ENCODE measurements at regions not wholly inside any gene's neighbourhood (a gene's known extent, or its start where the extent isn't known, plus 50 kb on each side); places are given as distances from the start of the nearest gene placed in this dataset.

DNA sequence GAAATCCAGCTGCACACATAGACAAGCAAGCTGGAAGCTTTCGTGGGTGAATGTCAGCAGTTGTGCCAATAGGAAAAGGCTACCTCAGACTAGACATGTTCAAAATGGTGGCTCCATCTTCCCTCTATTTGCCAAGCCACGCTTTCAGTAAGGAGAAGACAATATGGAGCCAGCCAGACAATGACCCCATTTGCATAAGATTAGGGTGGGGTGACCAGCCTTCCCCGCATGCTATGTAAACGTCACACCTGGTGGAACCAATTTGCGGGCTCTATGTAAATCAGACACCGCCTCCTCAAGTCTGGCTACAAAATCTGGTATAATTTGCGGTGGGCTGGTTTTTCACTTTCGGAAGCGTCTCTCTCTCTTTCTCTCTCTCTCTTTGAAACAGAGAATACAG is 297.4 kb upstream of the PCDH15 start:
- DNase-seq: no peak

DNA sequence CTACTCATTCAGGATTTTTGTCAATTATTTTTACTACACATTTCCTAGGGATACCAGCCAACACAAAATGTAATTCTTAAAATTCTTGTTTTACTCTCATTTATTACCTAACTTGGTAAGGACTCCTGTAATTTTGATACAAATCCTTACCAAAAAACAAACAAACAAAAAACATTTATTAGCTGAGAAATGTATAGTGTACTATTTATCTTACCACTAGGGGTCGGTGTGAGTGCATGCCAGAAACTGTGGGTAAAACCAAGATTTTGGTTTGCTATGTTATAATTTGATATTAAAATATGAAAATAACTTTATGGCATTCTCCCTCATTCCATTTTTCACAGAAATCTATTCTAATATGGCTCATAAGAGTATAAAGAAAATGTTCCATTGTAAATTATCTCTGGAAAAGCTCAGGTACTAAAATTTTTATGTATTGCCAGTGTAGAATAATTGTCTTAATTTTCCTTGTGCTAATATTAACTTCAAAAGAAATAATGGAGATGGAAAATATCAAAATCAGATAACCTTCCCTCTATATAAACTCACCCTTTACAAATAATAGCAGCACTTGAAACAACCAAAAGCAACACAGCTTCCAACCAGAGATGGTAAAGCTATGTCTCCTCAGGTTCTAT is 290.8 kb upstream of the PCDH15 start:
- no peak for DNase-seq

DNA sequence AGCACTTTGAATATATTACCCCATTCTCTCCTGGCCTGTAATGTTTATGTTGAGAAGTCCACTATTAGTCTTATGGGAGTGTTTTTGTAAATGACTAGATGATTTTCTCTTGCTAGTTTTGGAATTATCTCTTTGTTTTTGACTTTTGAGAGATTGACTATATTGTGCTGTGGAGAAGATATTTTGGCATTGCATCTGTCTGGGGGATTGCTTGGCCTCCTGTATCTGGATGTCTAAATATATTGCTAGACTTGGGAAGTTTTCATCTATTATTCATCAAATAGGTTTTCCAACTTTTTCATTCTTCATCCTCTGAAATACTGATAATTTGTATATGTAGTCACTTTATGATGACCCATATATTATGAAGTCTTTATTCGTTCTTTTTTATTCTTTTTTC is 277.1 kb upstream of the PCDH15 start:
- no peak for DNase-seq

DNA sequence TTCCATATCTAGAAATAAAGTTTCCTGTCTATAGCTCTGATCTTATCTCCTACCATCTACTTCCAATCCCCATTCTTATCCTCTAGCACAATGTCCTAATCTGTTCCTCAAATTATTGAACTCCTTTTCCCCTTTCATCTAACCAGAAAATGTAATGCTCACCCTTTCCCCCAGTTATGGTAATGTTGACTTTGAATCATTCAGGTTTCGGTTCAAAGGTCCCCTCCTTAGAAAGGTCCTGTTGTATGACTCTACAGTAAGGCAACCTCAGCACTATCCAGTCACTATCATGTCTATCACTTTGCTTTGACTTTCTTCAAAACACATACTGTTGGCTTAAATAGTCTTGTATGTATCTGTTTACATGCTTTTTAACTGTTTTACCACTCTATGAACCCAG is 264.2 kb upstream of the PCDH15 start:
- DNase-seq: no peak

DNA sequence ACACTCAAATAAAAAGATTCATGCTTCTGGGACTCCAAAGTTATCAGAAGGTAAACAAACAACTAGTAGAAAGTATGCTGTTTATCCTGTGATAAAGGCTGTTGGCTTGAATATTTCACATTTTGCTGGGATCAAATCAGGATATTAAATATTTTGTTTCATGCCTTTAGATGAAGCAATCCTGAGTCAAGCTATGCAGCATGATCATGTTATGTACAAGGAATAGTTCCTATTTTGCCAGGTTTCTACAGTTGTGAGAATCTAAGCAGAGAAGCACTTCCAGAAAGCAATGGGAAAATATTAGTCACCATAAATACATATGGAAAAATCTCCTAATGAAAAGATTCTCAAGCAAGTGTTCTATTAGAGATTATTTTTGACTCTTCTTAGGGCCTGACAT is 262.8 kb upstream of the PCDH15 start:
- DNase-seq: no peak

DNA sequence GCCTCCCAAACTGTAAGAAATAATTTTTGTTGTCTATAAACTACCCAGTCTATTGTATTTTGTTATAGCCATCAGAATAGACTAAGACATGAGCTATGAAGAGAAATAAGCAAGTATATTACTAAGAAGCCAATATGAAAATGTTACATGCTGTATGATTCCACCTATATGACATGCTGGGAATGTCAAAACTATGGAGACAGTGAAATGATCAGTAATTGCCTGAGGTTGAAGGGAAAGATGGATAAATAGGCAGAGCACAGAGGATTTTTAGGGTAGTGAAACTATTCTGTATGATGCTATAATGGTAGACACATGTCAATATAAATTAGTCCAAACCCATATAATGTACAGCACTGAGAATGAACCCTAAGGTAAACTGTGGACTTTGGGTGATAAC is 261.3 kb upstream of the PCDH15 start:
- no peak for DNase-seq

DNA sequence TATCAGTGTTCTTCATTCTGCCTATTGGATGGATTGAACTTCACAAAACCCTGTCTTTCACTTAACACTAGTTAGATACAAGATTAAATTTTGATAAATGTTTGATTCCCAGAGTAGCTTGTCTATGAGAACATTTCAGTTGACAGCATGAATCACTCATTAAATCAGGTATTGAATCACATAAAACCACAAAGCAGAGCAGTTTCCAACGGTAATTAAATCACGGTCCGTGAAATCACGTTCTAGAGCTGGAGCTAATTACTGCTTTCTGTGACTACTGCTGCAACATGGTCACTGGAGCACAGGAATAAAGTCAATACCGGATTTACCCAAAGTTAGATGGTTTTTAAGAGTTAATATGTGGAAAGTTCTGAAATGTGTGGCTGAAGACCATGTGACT is 257.8 kb upstream of the PCDH15 start:
- DNase-seq: no peak

DNA sequence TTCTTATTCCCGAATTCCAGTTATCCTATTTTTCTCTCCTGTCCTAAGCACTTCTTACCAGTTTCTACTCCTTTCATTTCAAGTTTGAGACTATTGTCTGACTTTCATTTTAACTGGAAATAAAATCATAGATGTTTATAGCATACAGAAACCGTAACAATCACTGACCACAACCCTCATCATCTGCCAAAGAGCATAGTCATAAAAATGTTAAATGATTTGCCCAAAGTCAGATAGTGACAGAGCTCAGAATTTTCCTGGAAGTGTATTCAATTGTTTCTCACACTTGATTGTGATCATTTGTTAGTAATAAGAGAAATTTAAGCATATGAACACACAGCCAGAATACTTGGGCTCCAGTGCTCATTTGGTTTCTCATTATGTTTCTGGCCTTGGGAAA is 250.5 kb upstream of the PCDH15 start:
- no peak for DNase-seq

DNA sequence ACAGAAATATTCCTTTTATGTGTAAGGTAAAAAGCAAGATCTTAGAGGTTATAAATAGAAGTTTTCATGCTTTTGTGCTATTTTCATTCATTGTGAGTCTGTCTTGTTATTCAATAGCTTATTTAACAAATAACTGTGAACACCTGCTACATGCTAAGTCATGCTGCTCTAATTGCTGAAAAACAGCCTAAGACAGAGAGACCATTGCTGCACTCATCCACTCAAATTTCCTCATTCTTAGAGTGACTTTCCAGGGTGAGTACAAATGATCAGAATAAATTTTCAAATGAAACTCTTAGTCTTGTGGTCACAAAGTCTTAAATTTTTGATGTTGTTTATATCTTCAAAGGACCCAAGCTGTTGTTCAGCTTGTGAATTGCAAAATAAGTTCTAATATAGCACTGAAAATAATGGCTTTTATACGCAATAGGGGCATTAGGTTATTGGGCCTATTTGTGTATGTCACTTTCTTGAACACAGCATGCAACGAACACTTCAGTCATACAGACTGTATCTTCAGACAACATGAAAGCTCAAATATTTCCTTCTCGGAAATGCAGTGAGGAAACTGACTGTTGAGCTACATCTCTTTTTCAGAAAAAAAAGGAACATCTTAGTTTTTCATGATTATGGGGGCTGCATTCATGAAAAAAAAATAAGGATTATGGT is 247.9 kb upstream of the PCDH15 start:
- peak; percentile 4 for DNase-seq

DNA sequence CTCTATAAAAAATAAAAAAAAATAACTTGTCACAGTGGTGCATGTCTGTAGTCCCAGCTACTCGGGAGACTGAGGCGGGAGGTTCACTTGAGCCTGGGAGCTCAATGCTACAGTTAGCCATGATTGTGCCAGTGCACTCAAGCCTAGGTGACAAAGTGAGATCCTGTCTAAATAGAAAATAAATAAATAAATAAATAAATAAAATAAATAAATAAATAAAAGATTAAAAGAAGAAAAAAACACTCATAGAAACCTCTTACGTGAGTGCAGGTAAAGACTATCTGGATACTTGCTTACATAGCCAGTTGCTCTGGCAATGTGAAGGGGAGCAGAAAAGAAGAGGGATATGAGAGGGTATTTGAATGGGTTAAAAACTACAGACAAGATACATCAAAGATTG is 242.5 kb upstream of the PCDH15 start:
- DNase-seq: no peak

DNA sequence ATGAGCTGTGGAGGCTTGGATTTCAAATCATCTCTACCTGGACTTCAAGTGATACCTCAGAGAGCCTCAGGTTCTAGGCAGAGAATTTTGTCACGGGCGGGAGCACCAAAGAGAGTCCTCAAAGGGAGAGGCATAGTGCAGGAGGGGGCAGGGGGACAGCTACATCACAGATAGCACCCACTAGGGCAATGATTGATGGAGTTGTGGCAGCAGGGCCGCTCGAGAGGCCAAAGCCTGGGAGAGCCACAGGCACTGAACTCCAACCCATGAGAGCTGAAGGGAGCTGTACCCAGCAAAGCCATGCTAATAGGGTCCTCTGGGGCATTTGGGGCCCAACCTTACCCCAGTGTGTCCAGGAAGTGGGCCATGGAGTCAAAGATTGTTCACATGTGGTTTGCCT is 232.0 kb upstream of the PCDH15 start:
- no peak for DNase-seq

DNA sequence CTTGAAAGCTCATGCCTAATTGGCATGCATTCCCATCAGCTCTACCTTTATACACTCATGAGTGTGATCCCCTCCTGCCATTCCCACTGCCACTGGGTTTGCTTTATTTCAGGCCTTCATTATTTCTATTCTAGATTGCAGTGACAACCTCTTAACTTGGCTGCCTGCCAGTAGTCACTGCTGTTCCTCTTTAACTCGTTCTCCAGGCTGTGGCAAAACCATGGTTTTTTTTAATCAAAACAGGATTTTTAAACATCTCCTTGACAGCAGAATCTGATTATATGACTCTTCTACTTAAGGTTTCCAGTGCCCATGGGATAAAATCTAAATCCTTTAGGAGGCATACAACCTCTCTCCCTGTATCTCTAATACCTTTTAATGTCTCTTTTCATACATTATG is 223.7 kb upstream of the PCDH15 start:
- no peak for DNase-seq

DNA sequence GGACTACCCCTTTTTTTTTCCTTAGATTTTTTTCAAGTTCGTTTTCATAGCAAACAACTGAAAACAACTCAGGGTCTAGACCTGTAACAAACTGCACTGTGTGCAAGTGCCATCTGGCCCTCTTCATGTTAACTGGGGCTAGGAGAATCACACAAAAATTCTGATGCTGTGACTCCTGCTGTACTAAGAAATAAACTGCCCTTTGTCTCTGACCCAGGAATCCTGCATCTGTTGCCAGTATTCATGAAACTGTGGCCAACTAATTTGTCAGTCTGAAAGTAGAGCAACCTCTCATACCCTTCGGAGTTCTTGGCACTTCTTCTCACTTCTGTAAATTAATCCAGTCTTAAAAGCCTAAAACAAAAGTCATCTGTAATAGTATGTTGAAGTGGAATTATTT is 218.4 kb upstream of the PCDH15 start:
- no peak for DNase-seq

DNA sequence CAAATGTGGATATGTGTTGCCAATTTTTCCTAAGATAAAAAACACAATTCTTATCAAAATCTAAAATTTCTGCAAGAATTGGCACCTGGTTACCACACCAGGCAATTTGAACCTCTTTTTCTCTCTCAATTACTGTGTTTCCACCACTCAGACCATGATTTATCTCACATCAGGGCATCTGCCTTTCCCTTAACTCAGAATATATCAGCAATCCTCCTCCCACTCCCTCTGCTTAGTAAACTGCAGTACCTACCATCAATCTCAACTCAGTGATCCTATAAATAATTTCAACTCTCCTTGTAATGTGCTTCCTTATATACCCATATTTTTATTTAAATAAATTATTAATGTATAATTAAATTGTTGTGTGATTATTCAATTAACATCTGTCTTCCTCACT is 212.3 kb upstream of the PCDH15 start:
- DNase-seq: no peak

DNA sequence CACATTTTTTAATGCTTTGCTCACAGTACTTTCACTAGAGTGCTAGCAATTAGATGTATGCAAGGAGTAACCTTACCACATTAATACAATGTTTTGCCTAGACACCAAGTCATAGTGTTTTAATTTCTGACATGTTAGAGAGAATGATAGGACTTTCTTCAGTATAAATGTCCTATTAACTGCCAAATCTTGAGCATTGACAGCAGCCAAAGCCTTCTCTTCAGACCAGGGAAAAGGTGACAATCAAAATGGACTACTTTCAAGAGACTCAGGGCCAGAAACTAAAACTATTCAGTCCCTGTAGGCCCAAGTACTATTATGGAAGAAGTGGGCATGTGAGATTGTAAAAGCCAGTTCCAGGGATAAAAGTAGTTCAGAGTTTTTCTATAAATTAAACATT is 201.4 kb upstream of the PCDH15 start:
- no peak for DNase-seq

DNA sequence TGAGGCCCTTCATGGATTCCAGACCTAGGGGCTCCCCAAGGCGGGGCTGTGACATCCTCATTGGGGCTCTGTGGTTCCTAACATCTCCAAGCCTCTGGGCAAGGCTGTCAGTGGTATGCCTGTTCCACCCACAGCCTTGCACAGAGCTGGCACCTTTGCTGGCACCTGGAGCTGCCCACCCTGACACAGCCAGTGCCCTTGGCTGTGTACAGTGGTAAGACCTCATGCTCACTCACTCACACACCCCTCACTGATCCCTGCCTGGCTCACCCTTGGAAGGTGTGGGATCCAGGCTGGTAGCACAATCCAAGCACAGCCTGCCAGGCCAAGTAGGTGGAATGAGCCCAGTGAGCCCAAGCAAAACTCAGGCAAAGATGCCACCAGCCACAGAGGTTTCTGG is 200.4 kb upstream of the PCDH15 start:
- no peak for DNase-seq

DNA sequence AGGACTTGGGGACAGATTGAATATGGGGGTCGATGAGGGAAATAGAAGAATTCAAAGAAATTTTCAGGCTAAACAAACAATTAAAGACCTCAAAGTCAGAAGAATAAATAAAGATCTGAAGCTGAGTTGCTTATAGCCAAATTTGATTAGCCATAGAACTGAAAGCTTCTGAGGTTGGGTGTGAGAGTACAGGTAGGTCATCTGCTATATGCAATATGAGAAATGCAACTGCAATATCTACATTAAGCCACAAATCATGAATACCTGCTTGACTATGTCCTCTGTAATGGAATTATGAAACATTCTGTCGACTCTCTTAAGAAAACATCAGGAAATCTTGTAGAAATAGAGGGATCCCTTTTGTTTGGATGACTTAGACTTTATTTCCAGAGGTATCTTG is 192.1 kb upstream of the PCDH15 start:
- no peak for DNase-seq

DNA sequence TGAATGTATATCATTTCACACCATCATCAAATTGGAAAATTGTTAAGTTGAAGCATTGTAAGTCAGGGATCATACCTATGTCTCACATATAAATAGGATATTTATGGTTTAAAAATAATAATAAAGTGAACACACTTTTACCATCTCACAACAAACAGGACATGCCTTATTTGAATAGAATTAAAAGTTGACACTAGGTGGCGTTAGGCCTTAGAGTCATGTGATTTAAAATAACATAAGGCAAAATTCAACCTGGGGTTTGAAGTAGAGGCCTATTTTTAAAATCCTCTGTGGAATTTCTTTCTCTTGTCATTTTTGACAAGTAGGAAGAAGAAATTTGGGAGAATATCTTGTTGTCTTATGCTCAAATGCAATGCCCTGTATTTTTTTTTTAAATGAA is 184.7 kb upstream of the PCDH15 start:
- DNase-seq: no peak

DNA sequence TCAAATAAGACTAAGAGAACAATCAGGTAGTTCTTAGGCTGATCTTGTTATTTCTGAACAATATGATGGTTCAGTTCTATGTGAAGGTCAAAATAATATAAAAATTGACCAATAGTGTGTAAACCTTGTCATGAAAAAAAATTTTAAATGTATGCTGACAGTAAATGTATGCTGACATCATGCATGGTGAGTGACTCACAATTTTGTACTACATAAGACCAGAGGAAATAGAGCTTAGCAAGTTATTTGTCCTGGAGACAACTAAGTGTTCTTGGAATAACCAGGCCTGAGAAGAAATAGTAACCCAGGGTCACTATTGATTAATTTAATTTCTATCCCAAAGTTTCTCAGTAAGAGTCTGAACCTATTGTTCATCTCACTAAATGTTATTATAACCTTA is 182.2 kb upstream of the PCDH15 start:
- no peak for DNase-seq

DNA sequence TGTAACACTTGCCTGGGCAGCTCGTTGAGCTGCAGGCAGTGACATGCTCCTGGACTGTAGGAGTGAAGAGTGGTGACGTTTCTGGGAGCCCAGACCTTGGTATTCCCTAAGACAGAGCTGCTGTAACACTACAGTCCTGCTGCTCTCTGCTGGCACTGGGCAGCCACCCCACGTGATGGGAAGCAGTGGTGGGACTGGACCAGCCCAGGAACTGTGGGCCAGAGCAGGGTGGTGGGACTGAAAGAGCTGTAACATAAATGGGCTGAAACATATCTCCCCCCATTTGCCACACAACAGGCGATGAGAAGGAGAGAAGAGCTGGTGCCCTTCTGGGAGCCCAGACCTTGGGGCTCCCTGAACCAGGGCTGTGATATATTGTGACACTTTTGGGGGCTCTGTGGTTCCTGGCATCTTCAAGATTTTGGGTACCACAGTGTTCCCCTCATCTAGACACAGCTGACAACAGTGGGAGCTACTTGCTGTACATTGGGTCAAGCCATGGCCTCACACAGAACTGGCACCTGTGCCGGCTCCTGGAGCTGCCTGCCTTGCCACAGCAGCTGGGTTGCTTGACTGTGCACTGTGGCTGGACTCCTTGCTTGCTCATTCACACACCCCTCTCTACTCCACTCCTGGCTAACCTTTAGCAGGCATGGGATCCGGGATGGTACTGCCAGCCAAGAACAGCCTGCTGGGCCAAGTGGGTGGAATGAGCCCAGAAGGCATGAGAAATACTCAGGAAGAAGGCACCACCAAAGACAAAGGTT is 161.3 kb upstream of the PCDH15 start:
- no peak for DNase-seq

DNA sequence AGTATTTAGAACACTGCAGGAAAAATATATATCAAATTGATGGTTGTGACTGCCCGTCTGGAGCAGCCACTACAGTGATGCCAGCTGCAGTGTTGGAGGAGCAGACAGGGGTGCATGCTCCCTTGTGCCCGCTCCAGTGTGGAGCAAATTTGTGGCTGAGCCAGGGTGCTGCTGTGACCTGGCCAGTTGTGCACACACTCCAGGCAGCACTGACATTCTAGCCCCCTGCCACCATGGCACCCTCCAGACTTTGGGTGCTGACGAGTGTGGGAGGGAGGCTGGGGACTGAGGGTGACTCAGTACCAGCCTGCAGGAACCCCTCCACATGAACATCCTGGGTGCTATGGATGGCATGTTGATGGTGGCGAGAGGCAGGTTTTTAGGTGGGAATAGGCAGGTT is 160.0 kb upstream of the PCDH15 start:
- DNase-seq: no peak

DNA sequence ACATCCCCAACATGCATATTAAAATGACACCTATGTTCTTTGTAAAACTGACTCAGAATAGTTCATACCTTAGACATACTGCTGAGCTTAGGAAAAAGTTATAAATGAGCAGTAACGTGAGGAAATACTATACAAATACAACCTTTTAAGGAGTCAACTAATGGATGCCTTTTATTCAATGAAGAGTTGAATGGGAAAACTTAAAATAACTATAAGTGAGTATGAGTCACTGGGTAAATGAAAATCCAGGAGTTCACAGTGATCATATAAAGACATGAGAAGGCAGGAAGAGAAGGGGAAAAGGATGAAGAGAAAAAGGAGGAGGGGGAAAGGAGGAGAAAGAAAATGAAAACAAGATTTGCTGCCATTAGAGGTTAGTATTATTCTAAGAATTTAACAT is 157.8 kb upstream of the PCDH15 start:
- no peak for DNase-seq

DNA sequence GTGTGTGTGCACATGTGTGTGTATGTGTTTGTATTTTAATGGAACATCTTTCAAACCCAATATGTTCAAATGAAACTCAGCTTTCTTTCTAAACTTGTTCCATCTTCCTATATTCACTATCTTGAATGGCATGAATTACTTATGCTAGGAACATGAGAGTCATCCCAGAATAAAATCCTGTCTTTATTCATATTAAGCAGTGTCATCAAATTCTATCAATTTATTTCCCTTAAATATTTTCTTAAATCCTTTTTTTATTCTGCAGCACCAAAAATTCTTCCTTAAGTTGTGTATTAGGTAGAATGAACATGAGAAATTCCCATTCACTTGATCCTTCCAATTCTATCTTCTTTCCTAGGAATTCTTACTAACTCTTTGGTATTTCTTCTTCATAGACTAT is 146.6 kb upstream of the PCDH15 start:
- no peak for DNase-seq

DNA sequence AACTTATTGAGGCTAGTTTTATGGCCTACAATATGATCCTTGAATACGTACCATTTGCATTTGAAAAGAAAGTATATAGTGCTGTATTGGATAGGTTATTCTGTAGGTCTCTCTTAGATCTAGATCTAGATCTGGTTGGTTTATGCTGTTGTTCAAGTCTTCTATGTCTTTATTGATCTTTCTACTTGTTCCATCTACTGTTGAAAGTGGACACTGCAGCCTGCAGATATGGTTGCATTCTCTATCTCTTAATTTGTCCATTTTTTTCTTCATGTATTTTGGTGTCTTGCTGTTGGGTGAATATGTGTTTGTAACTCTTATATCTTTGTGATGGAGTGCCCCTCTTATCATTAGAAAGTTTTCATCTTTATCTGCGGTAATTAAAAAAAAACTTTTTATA is 139.4 kb upstream of the PCDH15 start:
- DNase-seq: no peak

DNA sequence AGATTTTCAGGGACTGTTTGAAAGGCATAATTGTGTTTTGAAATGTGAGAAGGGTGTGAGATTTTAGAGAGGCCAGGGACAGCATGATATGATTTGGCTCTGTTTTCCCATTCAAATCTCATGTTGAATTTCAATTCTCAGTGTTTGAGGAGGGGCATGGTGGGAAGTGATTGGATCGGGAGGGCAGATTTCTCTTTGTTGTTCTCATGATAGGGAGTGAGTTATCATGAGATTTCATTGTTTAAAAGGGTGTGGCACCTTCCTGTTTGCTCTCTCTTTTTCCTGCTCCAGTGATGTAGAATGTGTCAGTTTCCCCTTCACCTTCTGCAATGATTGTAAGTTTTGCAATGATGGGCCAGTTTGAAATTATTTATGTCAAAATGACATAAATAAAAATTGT is 113.0 kb upstream of the PCDH15 start:
- no peak for DNase-seq
